Esophagus mucosa (tissue), 1 donor: ENCODE measurements at regions not wholly inside any gene's neighbourhood (a gene's known extent, or its start where the extent isn't known, plus 50 kb on each side); places are given as distances from the start of the nearest gene placed in this dataset.
"Not testable (repeated sequence)": the region's sequence is repeated elsewhere in the genome, so short reads cannot be mapped to it uniquely, and the experiment has no call there.

ENCODE experiments used
- ATAC-seq: fragments of 200-7000 bp; cut with Tn5 transposase; one replicate; pipeline ENCODE4 v1.9.1; 2020
- donor health status: DM: yes; HTN: yes; CAD: no.

- no peak for ATAC-seq
Measured at GRCh38 chr12:63406781-63407180, 255.8 kb upstream of the AVPR1A start.

GRCh38 chr12:63404611-63405010, 253.6 kb upstream of the AVPR1A start:
- ATAC-seq: no peak

- no peak for ATAC-seq
Measured at GRCh38 chr12:63403256-63403655, 252.3 kb upstream of the AVPR1A start.

GRCh38 chr12:63400718-63401117, 249.7 kb upstream of the AVPR1A start:
- ATAC-seq: peak; percentile 70

GRCh38 chr12:63400318-63400717, 249.3 kb upstream of the AVPR1A start:
- peak; percentile 99 for ATAC-seq

- no peak for ATAC-seq
Measured at GRCh38 chr12:63397807-63398206, 246.8 kb upstream of the AVPR1A start.

- no peak for ATAC-seq
Measured at GRCh38 chr12:63396135-63396534, 245.1 kb upstream of the AVPR1A start.

- no peak for ATAC-seq
Measured at GRCh38 chr12:63394983-63395382, 244.0 kb upstream of the AVPR1A start.

GRCh38 chr12:63394349-63394748, 243.3 kb upstream of the AVPR1A start:
- ATAC-seq: no peak

GRCh38 chr12:63389211-63389610, 238.2 kb upstream of the AVPR1A start:
- ATAC-seq: no peak

GRCh38 chr12:63387771-63388170, 236.8 kb upstream of the AVPR1A start:
- no peak for ATAC-seq

- ATAC-seq: no peak
Measured at GRCh38 chr12:63382930-63383329, 231.9 kb upstream of the AVPR1A start.

- ATAC-seq: no peak
Measured at GRCh38 chr12:63362791-63363190, 211.8 kb upstream of the AVPR1A start.

GRCh38 chr12:63362166-63362565, 211.2 kb upstream of the AVPR1A start:
- no peak for ATAC-seq

- no peak for ATAC-seq
Measured at GRCh38 chr12:63354969-63355368, 204.0 kb upstream of the AVPR1A start.

GRCh38 chr12:63353559-63353958, 202.6 kb upstream of the AVPR1A start:
- no peak for ATAC-seq

- ATAC-seq: no peak
Measured at GRCh38 chr12:63351370-63351769, 200.4 kb upstream of the AVPR1A start.

GRCh38 chr12:63348556-63348955, 197.6 kb upstream of the AVPR1A start:
- no peak for ATAC-seq

- not testable (repeated sequence) for ATAC-seq
Measured at GRCh38 chr12:63337158-63337557, 186.2 kb upstream of the AVPR1A start.

GRCh38 chr12:63326260-63326659, 175.3 kb upstream of the AVPR1A start:
- no peak for ATAC-seq

GRCh38 chr12:63325757-63326156, 174.8 kb upstream of the AVPR1A start:
- ATAC-seq: no peak

GRCh38 chr12:63323942-63324341, 172.9 kb upstream of the AVPR1A start:
- no peak for ATAC-seq

- ATAC-seq: no peak
Measured at GRCh38 chr12:63321373-63321772, 170.4 kb upstream of the AVPR1A start.

GRCh38 chr12:63319936-63320633, 169.1 kb upstream of the AVPR1A start:
- peak; percentile 51 for ATAC-seq

- ATAC-seq: peak; percentile 92
Measured at GRCh38 chr12:63319386-63319785, 168.4 kb upstream of the AVPR1A start.
